SH-SY5Y (cell line): ENCODE measurements at regions not wholly inside any gene's neighbourhood (a gene's known extent, or its start where the extent isn't known, plus 50 kb on each side); places are given as distances from the start of the nearest gene placed in this dataset.

Experiments used
- GATA2 ChIP-seq: IDR thresholded peaks from 2 replicates; pipeline ENCODE4 v1.6.1; 2011; ENCODE audit warnings: mild to moderate bottlenecking, low read depth, low read length
- GATA3 ChIP-seq: IDR thresholded peaks from 2 replicates; pipeline ENCODE4 v1.6.1; 2011; ENCODE audit warnings: low read depth, mild to moderate bottlenecking, low read length, moderate library complexity

DNA sequence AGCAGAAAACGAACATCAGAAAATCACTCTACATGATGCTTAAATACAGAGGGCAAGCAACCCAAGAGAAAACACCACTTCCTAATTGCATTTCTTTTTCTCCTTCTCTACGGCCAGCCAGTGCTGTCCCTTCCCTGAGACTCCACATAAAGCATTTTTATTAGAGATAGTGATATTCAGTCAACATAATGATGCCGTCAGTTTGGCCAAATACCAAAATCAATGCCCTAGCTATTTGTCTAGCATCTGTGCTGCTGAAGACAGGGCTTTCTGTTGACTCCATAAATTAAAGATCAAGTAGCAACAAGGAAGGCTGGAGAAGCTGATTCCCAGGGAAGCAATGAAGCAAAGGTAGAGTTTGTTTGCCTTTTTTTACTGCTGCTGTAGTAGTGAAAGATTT lies 1024.9 kb downstream of the REEP3 start:
- TF ChIP-seq GATA2, result no peak

GRCh38 chr10:64547168-64547567 lies 1026.0 kb downstream of the REEP3 start:
- TF ChIP-seq GATA2 (no peak), GATA3 (no peak)

GRCh38 chr10:64555666-64556065 lies 1034.5 kb downstream of the REEP3 start:
- TF ChIP-seq GATA3, result no peak
- no peak for TF ChIP-seq GATA2

GRCh38 chr10:64558094-64558835 lies 1037.1 kb downstream of the REEP3 start:
- TF ChIP-seq GATA3, result no peak
- no peak for TF ChIP-seq GATA2

DNA sequence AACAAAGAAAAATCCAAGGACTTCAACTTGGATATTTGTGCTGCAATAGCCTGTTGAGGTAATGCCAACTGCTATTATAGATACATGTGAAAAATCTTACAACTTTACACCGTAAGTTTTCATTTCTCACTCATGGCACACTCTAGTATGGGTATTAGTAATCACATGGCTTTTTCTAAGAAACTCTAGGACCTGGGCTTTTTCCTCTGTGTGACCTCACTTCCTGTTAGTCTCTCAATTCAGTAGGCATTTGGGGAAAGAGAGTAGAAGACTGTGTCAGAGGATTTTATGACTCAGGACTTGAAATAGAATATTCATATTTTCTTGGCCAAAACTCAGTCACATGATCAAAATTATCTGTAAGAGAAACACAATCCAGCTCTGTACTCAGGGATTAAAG lies 1049.9 kb downstream of the REEP3 start:
- TF ChIP-seq GATA3 (no peak), GATA2 (no peak)

DNA sequence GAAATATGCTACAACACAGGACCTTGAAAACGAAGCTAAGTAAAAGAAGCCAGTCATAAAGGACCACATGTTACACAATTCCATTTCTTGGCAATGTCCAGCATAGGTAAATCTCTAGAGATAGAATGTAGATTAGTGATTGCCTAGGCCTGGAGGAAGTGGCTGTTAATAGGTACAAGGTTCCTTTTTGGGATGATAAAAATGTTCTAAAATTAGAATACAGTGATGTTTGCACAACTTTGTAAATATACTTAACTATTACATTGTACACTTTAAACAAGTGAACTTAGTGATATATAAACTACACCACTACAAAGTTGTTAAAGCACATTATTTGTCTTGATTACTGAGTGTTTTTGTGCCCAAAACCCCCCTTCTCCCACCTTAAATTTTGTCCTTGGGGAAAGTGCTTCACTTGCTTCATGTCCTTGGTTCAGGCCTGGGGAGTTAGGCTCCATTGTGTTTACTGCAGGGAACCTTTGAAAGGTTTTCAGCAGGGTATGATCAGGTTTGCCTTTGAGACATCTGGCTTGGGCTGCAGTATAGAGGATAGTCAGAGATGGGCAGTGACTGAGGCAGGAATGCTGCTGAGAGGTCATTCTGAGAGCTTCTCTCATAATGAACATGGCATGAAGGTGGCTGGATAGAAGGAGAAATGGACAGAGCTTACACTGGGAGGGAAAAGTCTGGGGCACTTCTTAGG lies 1052.6 kb downstream of the REEP3 start:
- TF ChIP-seq GATA3 (no peak), GATA2 (no peak)

GRCh38 chr10:64574371-64574770 lies 1053.2 kb downstream of the REEP3 start:
- TF ChIP-seq GATA2 (peak; percentile 88), GATA3 (no peak)

GRCh38 chr10:64576497-64576896 lies 1055.3 kb downstream of the REEP3 start:
- TF ChIP-seq GATA3 (no peak), GATA2 (no peak)

- no peak for TF ChIP-seq GATA2
- no peak for TF ChIP-seq GATA3
Measured at GRCh38 chr10:64586934-64587503, 1065.8 kb downstream of the REEP3 start.

DNA sequence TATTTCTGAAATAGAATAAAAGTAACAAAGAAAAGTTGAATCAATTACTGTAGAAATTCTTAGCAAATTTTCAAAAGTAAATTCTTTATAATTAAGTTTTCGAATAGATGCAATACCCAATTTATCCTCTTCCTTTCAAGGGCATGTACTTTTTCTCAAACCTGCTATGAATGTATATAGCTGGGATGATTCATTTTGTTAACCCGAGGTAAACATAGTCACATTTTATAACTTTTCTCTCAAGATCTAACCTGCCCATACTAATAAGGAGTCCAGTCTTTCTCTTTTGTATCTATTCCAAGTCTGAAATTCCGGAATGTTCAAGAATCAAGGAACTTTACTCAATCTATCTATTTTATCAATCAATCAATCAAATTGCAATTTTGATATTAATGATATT lies 1072.9 kb downstream of the REEP3 start:
- TF ChIP-seq GATA2, result no peak
- TF ChIP-seq GATA3, result no peak

- TF ChIP-seq GATA3 (no peak), GATA2 (no peak)
Measured at GRCh38 chr10:64598600-64598999, 1077.4 kb downstream of the REEP3 start.

DNA sequence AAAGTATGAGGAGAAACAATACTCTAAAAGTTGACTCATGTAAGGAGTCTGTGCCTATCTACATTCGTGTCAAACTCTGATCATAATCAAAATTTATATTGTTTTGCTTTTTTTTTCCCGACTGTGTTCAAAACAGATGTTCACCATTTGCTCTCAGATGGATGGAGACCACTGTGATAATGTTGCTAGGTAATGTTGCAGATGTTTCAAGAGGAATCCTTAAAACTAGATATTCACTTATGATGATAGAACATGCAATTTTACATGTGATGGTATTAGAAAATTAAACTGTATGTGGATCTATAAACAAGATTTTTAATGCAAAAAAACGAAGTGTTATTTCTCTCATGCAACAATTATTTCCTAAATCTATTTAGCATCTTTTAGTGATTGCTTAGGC lies 1080.1 kb downstream of the REEP3 start:
- TF ChIP-seq GATA3 (peak; percentile 38; the same call in 1 of the 2 replicates), GATA2 (no peak)

- TF ChIP-seq GATA2, result no peak
- TF ChIP-seq GATA3, result no peak
Measured at GRCh38 chr10:64617085-64617484, 1095.9 kb downstream of the REEP3 start.

- TF ChIP-seq GATA2, result no peak
- TF ChIP-seq GATA3, result no peak
Measured at GRCh38 chr10:64619102-64619501, 1097.9 kb downstream of the REEP3 start.

DNA sequence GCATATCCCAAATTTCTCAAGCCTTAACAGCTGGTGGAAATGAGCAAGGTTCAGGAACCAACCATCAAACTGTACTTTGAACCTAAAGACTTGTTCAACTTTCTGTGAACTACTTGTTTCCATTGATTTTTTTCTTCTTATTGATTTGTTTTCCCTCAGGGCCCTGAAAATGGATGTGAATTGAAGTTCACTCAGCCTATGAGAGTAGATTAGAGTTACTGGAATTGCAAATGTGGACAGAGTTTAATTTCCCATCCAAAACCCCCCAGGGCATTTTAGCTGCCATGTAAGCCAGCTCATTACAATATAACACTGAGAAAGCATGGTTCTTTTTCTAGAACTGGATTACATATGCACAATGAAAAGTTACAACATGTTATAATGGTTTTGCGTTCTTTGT lies 1105.7 kb downstream of the REEP3 start:
- no peak for TF ChIP-seq GATA2
- no peak for TF ChIP-seq GATA3
